Choroid plexus epithelial cell (primary cell): ENCODE measurements at regions not wholly inside any gene's neighbourhood (a gene's known extent, or its start where the extent isn't known, plus 50 kb on each side); places are given as distances from the start of the nearest gene placed in this dataset.

Experiments
- DNase-seq: peaks from one replicate; pipeline ENCODE4 v3.0.0-alpha.2; 2010; ENCODE audit warnings: low read depth
- H3K4me3 ChIP-seq: 2 replicates; pipeline ENCODE4 v1.5.1; 2011; ENCODE audit warnings: low read depth, mild to moderate bottlenecking, control low read depth, low read length, moderate library complexity
- CTCF ChIP-seq: conservative IDR thresholded peaks from 2 replicates; pipeline ENCODE4 v1.5.1; 2011; ENCODE audit warnings: low read depth, mild to moderate bottlenecking, control low read depth, inconsistent platforms, low read length, moderate library complexity

GRCh38 chr19:32177686-32178085, 167.7 kb upstream of the ZNF507 start:
- TF ChIP-seq CTCF, result no peak
- no peak for DNase-seq
- no peak overlapping the region for H3K4me3 ChIP-seq

- no peak for DNase-seq
- TF ChIP-seq CTCF, result no peak
- no peak overlapping the region for H3K4me3 ChIP-seq
These were observed 167.0 kb upstream of the ZNF507 start for GRCh38 chr19:32178401-32178800.

GRCh38 chr19:32178956-32179355, 166.5 kb upstream of the ZNF507 start:
- no peak overlapping the region for H3K4me3 ChIP-seq
- no peak for DNase-seq
- TF ChIP-seq CTCF, result no peak

- no peak for TF ChIP-seq CTCF
- no peak for DNase-seq
- H3K4me3 ChIP-seq, result no peak overlapping the region
These were observed 164.0 kb upstream of the ZNF507 start for GRCh38 chr19:32181216-32181920.

GRCh38 chr19:32186542-32187330, 158.7 kb upstream of the ZNF507 start:
- DNase-seq, result no peak
- TF ChIP-seq CTCF, result no peak
- no peak overlapping the region for H3K4me3 ChIP-seq

GRCh38 chr19:32188921-32189320, 156.5 kb upstream of the ZNF507 start:
- no peak for TF ChIP-seq CTCF
- DNase-seq, result no peak
- H3K4me3 ChIP-seq, result no peak overlapping the region
